Common myeloid progenitor, CD34-positive (primary cell): ENCODE measurements at regions not wholly inside any gene's neighbourhood (a gene's known extent, or its start where the extent isn't known, plus 50 kb on each side); places are given as distances from the start of the nearest gene placed in this dataset.
"Not testable (repeated sequence)": the region's sequence is repeated elsewhere in the genome, so short reads cannot be mapped to it uniquely, and the experiment has no call there.

Source experiments
- CTCF ChIA-PET: fragments of 350-600 bp; sonication (Branson Sonifier 250); formaldehyde crosslinking; loops from one replicate; lab custom pipeline; 2021; ENCODE audit warnings: antibody characterized with exemption; lab: Charles Lee
- POLR2A ChIA-PET: fragments of 350-600 bp; sonication (Branson Sonifier 250); formaldehyde crosslinking; loops from one replicate; lab custom pipeline; 2021; ENCODE audit warnings: antibody characterized with exemption; lab: Charles Lee
- DNase-seq, 3 donors: peaks; one replicate each; pipeline versions ENCODE4 v3.0.0 to v3.0.0-alpha.2; 2013
- H3K27ac ChIP-seq, 2 experiments: 1 replicate in 1 of 2; 2 replicates in 1 of 2; pipeline ENCODE4 v1.7.0; 2013; ENCODE audit warnings: inconsistent platforms in 2 of 2, low read length in 2 of 2, mild to moderate bottlenecking in 2 of 2, low read depth in 1 of 2, moderate library complexity in 1 of 2; ENCODE audit not compliant: severe bottlenecking in 2 of 2, insufficient read depth in 1 of 2, poor library complexity in 1 of 2
- H3K27me3 ChIP-seq, 5 experiments: replicated peaks in 2 of 5; 1 replicate in 3 of 5; 2 replicates in 2 of 5; pipeline versions ENCODE4 v1.6.1 to v1.7.0; 2013; ENCODE audit warnings: low read length in 4 of 5, mild to moderate bottlenecking in 2 of 5, moderate library complexity in 2 of 5, inconsistent platforms in 1 of 5; ENCODE audit not compliant: insufficient read depth in 5 of 5, control insufficient read depth in 4 of 5
- H3K36me3 ChIP-seq, 4 experiments: 1 replicate in 2 of 4; 2 replicates in 2 of 4; pipeline versions ENCODE4 v1.6.1 to v1.7.0; 2013; ENCODE audit warnings: low read length in 3 of 4, control low read depth in 1 of 4, mild to moderate bottlenecking in 1 of 4; ENCODE audit not compliant: control insufficient read depth in 4 of 4, insufficient read depth in 4 of 4
- H3K4me1 ChIP-seq, 4 experiments: 1 replicate in 3 of 4; 2 replicates in 1 of 4; pipeline versions ENCODE4 v1.6.1 to v1.7.1; 2013; ENCODE audit warnings: low read length in 3 of 4, mild to moderate bottlenecking in 3 of 4, control low read depth in 1 of 4, inconsistent platforms in 1 of 4, moderate library complexity in 1 of 4; ENCODE audit not compliant: control insufficient read depth in 4 of 4, insufficient read depth in 4 of 4; ENCODE audit errors: control extremely low read depth in 1 of 4
- H3K4me3 ChIP-seq, 7 experiments: 1 replicate in 4 of 7; 2 replicates in 3 of 7; pipeline versions ENCODE4 v1.5.1 to v1.7.0; 2013; ENCODE audit warnings: mild to moderate bottlenecking in 7 of 7, low read length in 6 of 7, moderate library complexity in 6 of 7, inconsistent platforms in 2 of 7, low read depth in 2 of 7, control low read depth in 1 of 7; ENCODE audit not compliant: insufficient read depth in 4 of 7, control insufficient read depth in 1 of 7; ENCODE audit errors: extremely low read depth in 1 of 7
- H3K9me3 ChIP-seq, 5 experiments: 1 replicate in 4 of 5; 2 replicates in 1 of 5; pipeline versions ENCODE4 v1.6.1 to v1.7.1; 2013; ENCODE audit warnings: low read length in 4 of 5, mild to moderate bottlenecking in 2 of 5, inconsistent platforms in 1 of 5, low read depth in 1 of 5, moderate library complexity in 1 of 5; ENCODE audit not compliant: control insufficient read depth in 4 of 5, insufficient read depth in 2 of 5; ENCODE audit errors: control extremely low read depth in 1 of 5
- WGBS: methylation state at CpG from one replicate; pipeline ENCODE4 v1.1.5; 2013; ENCODE audit not compliant: insufficient coverage; 5-methylcytosine and 5-hydroxymethylcytosine counted together

DNA sequence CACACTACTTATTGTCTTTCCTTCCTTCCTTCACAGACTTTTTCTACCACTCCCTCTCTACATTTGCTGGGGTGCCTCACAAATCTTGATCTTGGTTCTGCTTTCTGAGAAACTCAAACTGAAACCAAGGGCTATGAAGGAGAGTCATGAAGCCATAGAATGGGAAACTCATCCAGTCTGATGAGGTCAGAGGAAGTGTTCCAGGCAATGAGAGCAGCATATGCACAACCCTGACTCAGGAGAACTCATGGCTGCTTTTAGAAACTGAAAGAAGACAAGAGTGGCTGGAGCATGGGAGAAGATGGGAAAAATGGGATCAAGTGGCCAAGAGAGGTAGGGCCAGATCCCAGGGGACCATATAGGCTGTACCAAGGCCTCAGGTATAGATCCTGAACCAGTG is 130.0 kb upstream of the TOX3 start:
- DNase-seq, result no peak
- Histone ChIP-seq H3K27me3 (no peaks in the 10 kb centered on the region), H3K4me3 (no peak overlapping the region), H3K27ac (no peak overlapping the region), H3K36me3 (no peaks in the 10 kb centered on the region), H3K4me1 (no peaks in the 10 kb centered on the region), H3K9me3 (no peaks in the 10 kb centered on the region)
- ChIA-PET CTCF (no interaction called here), POLR2A (no interaction called here)

DNA sequence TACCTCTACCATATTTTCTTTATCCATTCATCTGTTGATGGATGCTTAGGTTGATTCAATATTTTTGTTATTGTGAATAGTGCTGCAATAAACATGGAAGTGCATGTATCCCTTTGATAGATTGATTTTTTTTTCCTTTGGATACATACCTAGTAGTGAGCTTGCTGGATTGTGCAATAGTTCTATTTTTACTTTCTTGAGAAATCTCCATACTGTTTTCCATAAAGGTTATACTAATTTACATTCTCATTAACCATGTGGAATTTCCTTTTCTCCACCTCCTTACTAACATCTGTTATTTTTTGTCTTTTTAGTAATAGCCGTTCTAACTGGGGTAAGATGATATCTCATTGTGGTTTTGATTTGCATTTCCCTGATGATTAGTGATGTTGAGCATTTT is 124.6 kb upstream of the TOX3 start:
- WGBS, result no CpG with 5 or more reads among the region's 1 CpG
- no peaks in the 10 kb centered on the region for H3K27me3 ChIP-seq
- H3K4me3 ChIP-seq, result no peak overlapping the region
- H3K9me3 ChIP-seq, result no peaks in the 10 kb centered on the region
- CTCF ChIA-PET, result no interaction called here
- H3K4me1 ChIP-seq, result no peaks in the 10 kb centered on the region
- no peak overlapping the region for H3K27ac ChIP-seq
- no peak for DNase-seq
- no peaks in the 10 kb centered on the region for H3K36me3 ChIP-seq
- POLR2A ChIA-PET, result no interaction called here

DNA sequence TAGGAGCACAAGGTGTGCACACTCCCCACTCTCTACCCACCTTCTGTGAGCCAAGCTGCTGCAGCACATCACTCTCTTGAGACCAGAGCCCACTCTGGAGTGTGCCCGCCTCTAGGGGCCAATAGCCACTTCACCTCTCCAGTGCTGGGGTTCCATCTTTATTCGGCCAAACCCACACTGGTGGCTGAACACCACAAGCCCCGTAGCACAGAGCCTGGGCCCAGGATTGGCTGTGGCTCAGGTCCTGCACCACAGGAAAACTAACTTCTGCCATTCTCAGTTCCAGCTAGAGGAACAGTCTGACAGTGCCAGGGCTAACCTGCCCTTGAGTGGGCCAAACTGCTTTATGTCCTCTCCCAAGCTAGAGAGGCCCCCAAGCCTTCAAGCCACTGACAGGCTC is 111.0 kb upstream of the TOX3 start:
- H3K27ac ChIP-seq, result no peak overlapping the region
- no peaks in the 10 kb centered on the region for H3K4me1 ChIP-seq
- DNase-seq, result no peak
- POLR2A ChIA-PET, result no interaction called here
- H3K27me3 ChIP-seq, result no peaks in the 10 kb centered on the region
- no peak overlapping the region for H3K4me3 ChIP-seq
- 89% methylated on average over 3 of the region's 3 CpGs for whole genome bisulfite sequencing
- CTCF ChIA-PET, result no interaction called here
- no peaks in the 10 kb centered on the region for H3K36me3 ChIP-seq
- peaks cover 0 to 10% (median 4%) of the 10 kb centered on the region in 5 experiments for H3K9me3 ChIP-seq

DNA sequence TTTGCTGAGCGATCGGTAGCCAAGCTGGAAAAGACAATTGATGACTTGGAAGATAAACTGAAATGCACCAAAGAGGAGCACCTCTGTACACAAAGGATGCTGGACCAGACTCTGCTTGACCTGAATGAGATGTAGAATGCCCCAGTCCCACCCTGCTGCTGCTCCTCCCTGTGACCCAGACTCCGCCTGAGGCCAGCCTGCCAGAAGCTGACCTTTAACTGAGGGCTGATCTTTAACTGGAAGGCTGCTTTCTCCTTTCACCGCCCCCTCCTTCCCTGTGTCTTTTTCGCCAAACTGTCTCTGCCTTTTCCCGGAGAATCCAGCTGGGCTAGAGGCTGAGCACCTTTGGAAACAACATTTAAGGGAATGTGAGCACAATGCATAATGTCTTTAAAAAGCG is 109.0 kb upstream of the TOX3 start:
- H3K4me3 ChIP-seq, DNase-seq, POLR2A ChIA-PET, H3K27ac ChIP-seq, H3K36me3 ChIP-seq, CTCF ChIA-PET, H3K27me3 ChIP-seq, H3K9me3 ChIP-seq, H3K4me1 ChIP-seq: not testable (repeated sequence)
- 91% methylated on average over 4 of the region's 7 CpGs for WGBS

DNA sequence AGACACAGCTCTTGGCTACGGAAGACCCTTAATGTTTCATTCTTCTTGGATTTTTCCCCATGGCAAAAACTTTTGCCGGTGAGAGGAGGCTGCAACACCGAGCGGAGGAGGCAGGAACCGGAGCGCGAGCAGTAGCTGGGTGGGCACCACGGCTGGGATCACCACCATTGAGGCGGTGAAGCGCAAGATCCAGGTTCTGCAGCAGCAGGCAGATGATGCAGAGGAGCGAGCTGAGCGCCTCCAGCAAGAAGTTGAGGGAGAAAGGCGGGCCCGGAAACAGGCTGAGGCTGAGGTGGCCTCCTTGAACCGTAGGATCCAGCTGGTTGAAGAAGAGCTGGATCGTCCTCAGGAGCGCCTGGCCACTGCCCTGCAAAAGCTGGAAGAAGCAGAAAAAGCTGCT is 108.2 kb upstream of the TOX3 start:
- CTCF ChIA-PET, POLR2A ChIA-PET, H3K36me3 ChIP-seq, H3K4me1 ChIP-seq, H3K27me3 ChIP-seq, H3K9me3 ChIP-seq, H3K27ac ChIP-seq, DNase-seq, H3K4me3 ChIP-seq: not testable (repeated sequence)
- WGBS, result 96% methylated on average over 14 of the region's 17 CpGs

DNA sequence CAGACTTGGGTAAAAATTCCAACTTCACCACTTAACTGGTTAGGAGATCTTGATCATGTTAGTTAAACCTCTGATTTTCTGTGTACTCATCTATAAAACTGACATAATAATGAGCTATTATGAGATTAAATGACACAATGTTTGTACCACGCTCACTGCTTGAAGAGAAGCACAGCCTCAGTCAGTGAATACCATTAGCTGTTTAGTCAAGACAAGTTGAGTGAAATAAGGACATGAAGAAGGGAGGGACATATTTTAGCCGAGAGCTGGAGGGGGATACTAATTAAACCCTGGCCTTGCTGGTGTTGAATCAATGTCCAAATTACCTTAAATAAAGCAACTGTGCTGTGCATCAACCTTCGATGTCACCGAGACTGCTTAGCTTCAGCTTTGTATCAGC is 105.1 kb upstream of the TOX3 start:
- Histone ChIP-seq H3K4me3 (no peak overlapping the region), H3K27ac (no peak overlapping the region), H3K27me3 (no peaks in the 10 kb centered on the region), H3K4me1 (no peaks in the 10 kb centered on the region), H3K9me3 (no peaks in the 10 kb centered on the region), H3K36me3 (no peaks in the 10 kb centered on the region)
- WGBS, result 93% methylated on average over 3 of the region's 4 CpGs
- DNase-seq, result no peak
- ChIA-PET POLR2A (no interaction called here), CTCF (no interaction called here)

DNA sequence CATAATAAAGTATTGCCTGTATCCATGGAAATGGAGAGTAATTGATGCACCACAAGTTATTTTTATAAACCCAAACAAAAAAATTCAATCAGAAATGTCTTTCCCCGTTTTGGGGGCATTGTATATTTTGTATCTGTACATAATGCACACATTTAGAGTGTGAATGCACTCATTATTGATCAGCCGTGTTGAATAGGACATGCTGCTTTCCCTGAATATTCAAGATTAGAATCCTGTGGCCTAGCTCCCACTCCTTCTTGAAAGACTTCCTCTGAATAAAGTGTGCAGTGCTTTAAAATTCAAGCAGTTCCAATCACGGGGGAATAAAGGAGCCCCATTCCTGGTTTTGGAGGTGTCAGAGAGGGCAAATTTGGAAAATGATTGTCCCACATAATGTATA is 103.8 kb upstream of the TOX3 start:
- H3K4me1 ChIP-seq, result no peaks in the 10 kb centered on the region
- ChIA-PET POLR2A (no interaction called here), CTCF (no interaction called here)
- H3K4me3 ChIP-seq, result no peak overlapping the region
- DNase-seq, result no peak
- no peaks in the 10 kb centered on the region for H3K36me3 ChIP-seq
- no peaks in the 10 kb centered on the region for H3K9me3 ChIP-seq
- H3K27me3 ChIP-seq, result no peaks in the 10 kb centered on the region
- H3K27ac ChIP-seq, result no peak overlapping the region
- WGBS, result 71% methylated on average over 1 of the region's 3 CpGs

DNA sequence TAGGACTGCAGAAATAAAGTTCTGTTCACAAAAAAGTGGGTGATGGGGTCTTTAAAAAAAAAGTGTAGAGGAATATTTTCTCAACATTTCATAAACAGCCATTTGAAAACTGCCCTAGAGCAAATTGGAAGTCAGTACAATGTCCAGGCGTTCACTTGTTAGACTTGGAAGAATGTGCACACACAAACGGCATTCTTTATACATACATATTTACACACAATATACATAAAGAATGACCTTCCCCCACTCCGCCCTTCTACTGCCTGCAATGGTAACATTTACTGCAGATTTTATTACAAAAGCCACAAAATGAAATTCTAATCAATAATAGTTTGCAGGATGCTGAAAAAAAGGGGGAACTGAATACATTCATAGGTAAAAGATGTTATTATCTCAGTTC is 103.4 kb upstream of the TOX3 start:
- no peak for DNase-seq
- Histone ChIP-seq H3K27me3 (no peaks in the 10 kb centered on the region), H3K4me1 (no peaks in the 10 kb centered on the region), H3K36me3 (no peaks in the 10 kb centered on the region), H3K9me3 (no peaks in the 10 kb centered on the region), H3K27ac (no peak overlapping the region), H3K4me3 (no peak overlapping the region)
- 100% methylated on average over 1 of the region's 3 CpGs for WGBS
- CTCF ChIA-PET, result no interaction called here
- POLR2A ChIA-PET, result no interaction called here
